GM06990 (cell line): ENCODE measurements at regions not wholly inside any gene's neighbourhood (a gene's known extent, or its start where the extent isn't known, plus 50 kb on each side); places are given as distances from the start of the nearest gene placed in this dataset.
"Not testable (repeated sequence)": the region's sequence is repeated elsewhere in the genome, so short reads cannot be mapped to it uniquely, and the experiment has no call there.

Experiments used
- DNase-seq: peaks from one replicate; pipeline ENCODE4 v3.0.0-alpha.2; 2011; ENCODE audit not compliant: insufficient read length; ENCODE audit errors: extremely low read depth
- H3K27me3 ChIP-seq: replicated peaks from 2 replicates; pipeline ENCODE4 v1.6.0; 2011; ENCODE audit warnings: low read length; ENCODE audit not compliant: control insufficient read depth, insufficient read depth
- H3K36me3 ChIP-seq: 2 replicates; pipeline ENCODE4 v1.5.1; 2011; ENCODE audit warnings: low read length; ENCODE audit not compliant: control insufficient read depth, insufficient read depth
- H3K4me3 ChIP-seq: replicated peaks from 2 replicates; pipeline ENCODE4 v1.5.1; 2011; ENCODE audit warnings: low read depth, mild to moderate bottlenecking, control low read depth, low read length
- TF ChIP-seq, protein P1 (sequence below): IDR thresholded peaks from 2 replicates; pipeline ENCODE4 v1.5.1; 2011; ENCODE audit warnings: low read length, control low read depth, mild to moderate bottlenecking, inconsistent platforms; ENCODE audit not compliant: insufficient read depth, poor library complexity, severe bottlenecking

DNA sequence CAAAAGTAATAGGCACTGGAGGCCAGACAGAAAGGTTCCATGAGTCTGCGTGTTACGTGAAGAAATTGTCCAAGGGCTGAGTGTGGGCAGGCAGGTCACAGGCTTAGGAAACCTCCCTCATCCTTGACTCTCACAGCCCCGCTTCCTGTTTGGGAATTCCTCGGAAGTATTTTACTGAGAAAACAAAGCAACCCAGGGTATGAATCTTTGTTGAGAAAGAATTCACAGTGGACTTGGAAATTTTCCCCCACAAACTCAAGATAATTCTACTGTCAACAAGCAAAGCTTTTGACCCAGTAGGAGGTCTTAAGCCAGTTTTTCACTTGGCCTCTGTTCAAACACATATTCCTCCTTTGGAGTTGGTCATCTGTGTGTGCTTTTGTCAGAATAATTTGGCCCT is 377.1 kb upstream of the TPM1 start:
- Histone ChIP-seq H3K4me3 (no peak overlapping the region), H3K27me3 (no peaks in the 10 kb centered on the region), H3K36me3 (no peaks in the 10 kb centered on the region)
- TF ChIP-seq, protein P1, sequence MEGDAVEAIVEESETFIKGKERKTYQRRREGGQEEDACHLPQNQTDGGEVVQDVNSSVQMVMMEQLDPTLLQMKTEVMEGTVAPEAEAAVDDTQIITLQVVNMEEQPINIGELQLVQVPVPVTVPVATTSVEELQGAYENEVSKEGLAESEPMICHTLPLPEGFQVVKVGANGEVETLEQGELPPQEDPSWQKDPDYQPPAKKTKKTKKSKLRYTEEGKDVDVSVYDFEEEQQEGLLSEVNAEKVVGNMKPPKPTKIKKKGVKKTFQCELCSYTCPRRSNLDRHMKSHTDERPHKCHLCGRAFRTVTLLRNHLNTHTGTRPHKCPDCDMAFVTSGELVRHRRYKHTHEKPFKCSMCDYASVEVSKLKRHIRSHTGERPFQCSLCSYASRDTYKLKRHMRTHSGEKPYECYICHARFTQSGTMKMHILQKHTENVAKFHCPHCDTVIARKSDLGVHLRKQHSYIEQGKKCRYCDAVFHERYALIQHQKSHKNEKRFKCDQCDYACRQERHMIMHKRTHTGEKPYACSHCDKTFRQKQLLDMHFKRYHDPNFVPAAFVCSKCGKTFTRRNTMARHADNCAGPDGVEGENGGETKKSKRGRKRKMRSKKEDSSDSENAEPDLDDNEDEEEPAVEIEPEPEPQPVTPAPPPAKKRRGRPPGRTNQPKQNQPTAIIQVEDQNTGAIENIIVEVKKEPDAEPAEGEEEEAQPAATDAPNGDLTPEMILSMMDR = no peak
- no peak for DNase-seq

DNA sequence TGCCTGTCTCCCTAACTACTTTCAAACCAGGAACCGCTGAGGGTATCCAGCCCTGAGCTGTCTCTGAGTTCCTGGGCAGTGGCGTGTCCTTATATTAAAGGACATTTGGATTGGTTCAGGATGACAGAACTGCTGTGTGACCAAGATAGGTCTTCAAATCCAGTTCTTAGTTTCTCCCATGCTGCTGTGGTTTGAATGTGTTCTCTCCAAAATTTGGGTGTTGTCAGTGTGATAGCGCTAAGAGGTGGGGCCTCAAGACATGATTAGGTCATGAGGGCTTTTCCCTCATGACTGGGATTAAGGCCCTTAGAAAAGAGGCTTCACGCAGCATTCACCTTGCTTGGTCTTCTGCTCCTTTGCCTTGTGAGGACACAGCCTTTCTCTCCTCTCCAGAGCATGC is 376.5 kb upstream of the TPM1 start:
- TF ChIP-seq, protein P1 = no peak
- DNase-seq = no peak
- H3K4me3 ChIP-seq = no peak overlapping the region
- no peaks in the 10 kb centered on the region for H3K27me3 ChIP-seq
- H3K36me3 ChIP-seq = no peaks in the 10 kb centered on the region

DNA sequence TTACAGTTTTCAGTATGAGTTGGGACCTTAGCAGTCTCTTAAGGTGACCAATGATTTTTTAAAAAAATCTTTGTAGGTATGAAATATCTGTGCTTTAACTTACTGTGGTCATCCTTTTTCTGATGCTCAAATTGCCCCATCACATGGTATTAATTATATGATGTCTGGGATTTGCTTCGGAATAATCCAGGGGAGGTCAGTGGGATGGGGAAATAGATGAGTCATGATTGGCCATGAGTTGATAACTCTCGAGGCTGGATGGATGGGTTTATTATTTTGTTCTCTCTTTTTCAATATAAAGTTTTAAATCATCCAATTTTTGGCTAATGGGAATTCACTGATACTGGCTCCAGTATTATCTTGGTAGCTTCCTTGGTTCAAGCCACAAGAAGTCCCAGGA is 370.3 kb upstream of the TPM1 start:
- no peak for DNase-seq
- H3K4me3 ChIP-seq = no peak overlapping the region
- TF ChIP-seq, protein P1 = no peak
- H3K27me3 ChIP-seq = no peaks in the 10 kb centered on the region; the same call in 1 of the 2 replicates
- H3K36me3 ChIP-seq = no peaks in the 10 kb centered on the region

DNA sequence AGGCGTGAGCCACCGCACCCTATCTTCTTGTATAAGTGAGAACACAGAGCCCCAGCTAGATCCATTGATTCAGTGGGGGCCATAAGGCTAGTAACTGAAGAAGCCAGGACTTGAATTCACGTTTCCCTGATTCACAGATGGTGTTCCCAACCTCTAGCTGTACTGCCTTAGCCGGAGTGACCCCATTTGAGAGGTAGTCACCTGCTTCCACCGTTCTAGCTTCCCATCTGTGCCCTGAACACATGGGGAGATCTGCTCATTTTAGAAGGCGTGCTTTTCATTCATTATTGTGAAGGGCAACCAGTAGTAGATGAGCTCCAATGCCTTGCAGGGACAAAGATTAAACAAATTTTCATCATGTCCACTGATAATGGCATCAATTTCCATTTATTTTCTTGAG is 365.7 kb upstream of the TPM1 start:
- Histone ChIP-seq H3K36me3 (no peaks in the 10 kb centered on the region), H3K27me3 (no peaks in the 10 kb centered on the region; the same call in 1 of the 2 replicates), H3K4me3 (no peak overlapping the region)
- TF ChIP-seq, protein P1 = no peak
- no peak for DNase-seq

DNA sequence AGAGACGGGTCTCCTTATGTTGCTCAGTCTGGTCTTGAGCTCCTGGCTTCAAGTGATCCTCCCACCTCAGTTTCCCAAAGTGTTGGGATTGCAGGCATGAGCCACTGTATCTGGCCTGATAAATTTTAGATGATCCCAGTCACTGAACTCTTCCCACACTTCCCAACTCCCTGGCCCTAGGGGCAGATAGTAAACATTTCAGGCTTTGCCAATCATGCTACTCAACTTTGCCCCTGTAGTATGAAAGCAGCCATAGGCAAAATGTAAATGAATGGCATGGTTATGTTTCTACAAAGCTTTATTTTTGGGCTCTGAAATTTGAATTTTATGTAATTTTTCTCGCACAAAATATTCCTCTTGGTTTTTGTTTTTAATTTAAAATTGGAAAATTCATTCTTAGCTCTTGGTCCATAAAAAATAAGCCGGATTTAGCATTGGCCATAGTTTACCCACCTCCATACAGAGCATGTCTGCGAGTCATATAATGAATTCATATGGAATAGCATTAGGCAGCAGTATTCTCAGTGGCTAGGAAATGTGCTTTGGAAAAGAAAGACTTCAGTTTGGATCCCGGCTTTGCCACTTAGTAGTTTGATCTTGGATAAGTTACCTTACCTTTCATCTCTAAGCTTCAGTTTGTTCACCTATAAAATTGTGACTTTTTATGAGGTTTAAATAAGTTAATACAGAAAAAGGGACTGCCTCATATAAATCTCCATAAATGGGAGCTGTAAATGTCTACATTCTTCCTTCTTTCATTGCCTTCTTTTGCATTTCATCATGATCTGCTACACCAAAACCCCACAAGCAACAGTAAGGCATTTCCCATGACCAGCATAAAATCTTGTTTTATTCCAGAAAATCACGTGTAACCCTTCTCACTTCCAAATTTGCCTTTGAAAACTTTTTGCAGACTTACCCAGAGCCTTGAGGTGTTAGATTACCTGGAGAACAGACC is 360.3 kb upstream of the TPM1 start:
- TF ChIP-seq, protein P1 = no peak
- Histone ChIP-seq H3K4me3 (no peak overlapping the region), H3K36me3 (no peaks in the 10 kb centered on the region), H3K27me3 (no peaks in the 10 kb centered on the region; the same call in 1 of the 2 replicates)
- no peak for DNase-seq

DNA sequence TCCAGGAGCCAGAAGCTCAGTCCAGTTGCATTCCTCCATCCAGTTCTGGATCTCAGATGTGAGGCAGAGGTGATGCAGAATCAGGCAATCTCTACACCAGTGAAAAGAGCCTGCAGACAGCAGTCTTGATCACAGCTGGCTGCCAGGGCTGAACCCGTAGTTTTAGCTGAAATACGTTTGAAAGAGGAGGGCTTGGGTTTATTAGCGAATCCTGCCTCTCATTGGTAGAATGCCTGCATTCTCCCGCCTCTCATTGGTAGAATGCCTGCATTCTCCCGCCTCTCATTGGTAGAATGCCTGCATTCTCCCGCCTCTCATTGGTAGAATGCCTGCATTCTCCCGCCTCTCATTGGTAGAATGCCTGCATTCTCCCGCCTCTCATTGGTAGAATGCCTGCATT is 359.4 kb upstream of the TPM1 start:
- H3K36me3 ChIP-seq, H3K27me3 ChIP-seq, DNase-seq, H3K4me3 ChIP-seq: not testable (repeated sequence)
